ENCODE measurements at regions not wholly inside any gene's neighbourhood (a gene's known extent, or its start where the extent isn't known, plus 50 kb on each side); places are given as distances from the start of the nearest gene placed in this dataset.

GRCh38 chr18:64436111-64436510 is 287.2 kb upstream of the LINC00305 start:
- TF ChIP-seq CTCF (IDR thresholded peaks at IDR 0.05; ENCODE audit: poor library complexity, severe bottlenecking): no peak
- H3K27ac ChIP-seq (ENCODE audit: poor library complexity, severe bottlenecking): no peak overlapping the region
- no peaks in the 10 kb centered on the region for H3K36me3 ChIP-seq (ENCODE audit: low read depth)
- ATAC-seq (ENCODE audit: low read depth): no peak
- no peak for DNase-seq (ENCODE audit: low spot score)
- H3K9me3 ChIP-seq (ENCODE audit: severe bottlenecking): no peaks in the 10 kb centered on the region
- H3K4me3 ChIP-seq (ENCODE audit: severe bottlenecking): no peak overlapping the region
- H3K4me1 ChIP-seq (ENCODE audit: insufficient read depth, poor library complexity, severe bottlenecking): no peaks in the 10 kb centered on the region
- no peaks in the 10 kb centered on the region for H3K27me3 ChIP-seq (ENCODE audit: insufficient read depth, poor library complexity, severe bottlenecking)

GRCh38 chr18:64419156-64419555 is 270.3 kb upstream of the LINC00305 start:
- Histone ChIP-seq H3K36me3 (ENCODE audit: low read depth) (no peaks in the 10 kb centered on the region), H3K4me1 (ENCODE audit: insufficient read depth, poor library complexity, severe bottlenecking) (no peaks in the 10 kb centered on the region), H3K9me3 (ENCODE audit: severe bottlenecking) (no peaks in the 10 kb centered on the region), H3K27ac (ENCODE audit: poor library complexity, severe bottlenecking) (no peak overlapping the region), H3K27me3 (ENCODE audit: insufficient read depth, poor library complexity, severe bottlenecking) (no peaks in the 10 kb centered on the region), H3K4me3 (ENCODE audit: severe bottlenecking) (no peak overlapping the region)
- no peak for ATAC-seq (ENCODE audit: low read depth)
- no peak for TF ChIP-seq CTCF (IDR thresholded peaks at IDR 0.05; ENCODE audit: poor library complexity, severe bottlenecking)
- no peak for DNase-seq (ENCODE audit: low spot score)

GRCh38 chr18:64416990-64417389 is 268.1 kb upstream of the LINC00305 start:
- ATAC-seq (ENCODE audit: low read depth) (no peak), DNase-seq (ENCODE audit: low spot score) (no peak)
- no peaks in the 10 kb centered on the region for H3K27me3 ChIP-seq (ENCODE audit: insufficient read depth, poor library complexity, severe bottlenecking)
- no peaks in the 10 kb centered on the region for H3K4me1 ChIP-seq (ENCODE audit: insufficient read depth, poor library complexity, severe bottlenecking)
- no peak overlapping the region for H3K4me3 ChIP-seq (ENCODE audit: severe bottlenecking)
- H3K9me3 ChIP-seq (ENCODE audit: severe bottlenecking): no peaks in the 10 kb centered on the region
- TF ChIP-seq CTCF (IDR thresholded peaks at IDR 0.05; ENCODE audit: poor library complexity, severe bottlenecking): no peak
- H3K36me3 ChIP-seq (ENCODE audit: low read depth): no peaks in the 10 kb centered on the region
- no peak overlapping the region for H3K27ac ChIP-seq (ENCODE audit: poor library complexity, severe bottlenecking)

GRCh38 chr18:64415218-64415617 is 266.3 kb upstream of the LINC00305 start:
- no peak for TF ChIP-seq CTCF (IDR thresholded peaks at IDR 0.05; ENCODE audit: poor library complexity, severe bottlenecking)
- H3K4me1 ChIP-seq (ENCODE audit: insufficient read depth, poor library complexity, severe bottlenecking): no peaks in the 10 kb centered on the region

GRCh38 chr18:64410685-64411084 is 261.8 kb upstream of the LINC00305 start:
- DNase-seq (ENCODE audit: low spot score) (no peak), ATAC-seq (ENCODE audit: low read depth) (no peak)
- TF ChIP-seq CTCF (IDR thresholded peaks at IDR 0.05; ENCODE audit: poor library complexity, severe bottlenecking): no peak
- Histone ChIP-seq H3K9me3 (ENCODE audit: severe bottlenecking) (no peaks in the 10 kb centered on the region), H3K4me1 (ENCODE audit: insufficient read depth, poor library complexity, severe bottlenecking) (no peaks in the 10 kb centered on the region), H3K27me3 (ENCODE audit: insufficient read depth, poor library complexity, severe bottlenecking) (no peaks in the 10 kb centered on the region), H3K4me3 (ENCODE audit: severe bottlenecking) (no peak overlapping the region), H3K27ac (ENCODE audit: poor library complexity, severe bottlenecking) (no peak overlapping the region), H3K36me3 (ENCODE audit: low read depth) (no peaks in the 10 kb centered on the region)

More at GRCh38 chr18:64415218-64415617, 266.3 kb upstream of the LINC00305 start:
- Histone ChIP-seq H3K36me3 (ENCODE audit: low read depth) (no peaks in the 10 kb centered on the region), H3K9me3 (ENCODE audit: severe bottlenecking) (no peaks in the 10 kb centered on the region), H3K27ac (ENCODE audit: poor library complexity, severe bottlenecking) (no peak overlapping the region), H3K27me3 (ENCODE audit: insufficient read depth, poor library complexity, severe bottlenecking) (no peaks in the 10 kb centered on the region), H3K4me3 (ENCODE audit: severe bottlenecking) (no peak overlapping the region)
- DNase-seq (ENCODE audit: low spot score) (no peak), ATAC-seq (ENCODE audit: low read depth) (no peak)

Measured in RWPE2 (cell line).